ENCODE measurements at regions not wholly inside any gene's neighbourhood (a gene's known extent, or its start where the extent isn't known, plus 50 kb on each side); places are given as distances from the start of the nearest gene placed in this dataset.

GRCh38 chr2:52632543-52632942 lies 1135.1 kb upstream of the CHAC2 start:
- TF ChIP-seq EZH2 (IDR thresholded peaks at IDR 0.05; ENCODE audit: insufficient read depth, poor library complexity, severe bottlenecking) (no peak), EZH2phosphoT487 (IDR thresholded peaks at IDR 0.05; ENCODE audit: insufficient read depth, low read depth) (no peak)

All from GM23248 (cell line).